HG02759 (cell line): ENCODE measurements at regions not wholly inside any gene's neighbourhood (a gene's known extent, or its start where the extent isn't known, plus 50 kb on each side); places are given as distances from the start of the nearest gene placed in this dataset.
"Not testable (repeated sequence)": the region's sequence is repeated elsewhere in the genome, so short reads cannot be mapped to it uniquely, and the experiment has no call there.

Source experiments
- ATAC-seq: cut with Tn5 transposase; IDR thresholded peaks from one replicate; pipeline ENCODE4 v1.9.1; 2021; ENCODE audit warnings: mild to moderate bottlenecking, moderate library complexity; ENCODE audit not compliant: unreplicated experiment

DNA sequence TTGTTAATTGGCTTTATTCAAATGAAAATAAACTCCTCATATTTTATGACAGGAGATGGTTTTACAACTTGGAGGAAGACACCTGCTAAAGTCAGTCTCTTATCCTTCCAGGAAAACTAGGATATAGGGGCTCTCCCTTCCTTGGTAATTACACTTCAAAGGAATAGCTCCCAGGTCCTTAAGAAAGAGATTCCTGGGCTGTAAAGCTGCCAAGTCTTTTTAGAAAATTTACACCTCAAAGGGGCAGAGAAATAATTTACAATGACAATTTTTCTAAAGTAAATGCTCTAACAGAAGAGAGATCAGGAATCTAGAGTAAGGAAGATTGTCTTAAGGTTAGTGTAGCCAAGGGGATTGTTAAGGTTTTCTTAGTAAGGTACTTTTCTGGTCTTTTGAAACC is 1359.0 kb downstream of the OLFM4 start:
- ATAC-seq = no peak

DNA sequence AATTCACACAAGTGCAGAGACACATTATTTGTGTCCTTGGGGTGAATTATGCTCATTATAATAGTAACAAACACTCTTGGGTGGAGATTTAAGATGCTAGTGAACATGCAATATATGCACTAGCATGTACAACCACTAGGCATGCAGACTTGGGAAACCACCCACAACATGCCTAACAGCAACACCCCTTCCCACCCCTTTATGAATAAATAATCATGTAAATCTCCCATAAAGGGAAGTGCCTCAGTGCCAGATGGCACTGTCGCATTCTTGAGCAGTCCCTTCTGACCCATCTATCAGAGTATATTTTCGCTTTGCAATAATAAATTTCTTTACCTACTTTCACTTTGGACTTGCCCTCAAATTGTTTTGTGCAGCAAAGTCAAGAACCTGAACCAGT is 1362.2 kb downstream of the OLFM4 start:
- no peak for ATAC-seq

DNA sequence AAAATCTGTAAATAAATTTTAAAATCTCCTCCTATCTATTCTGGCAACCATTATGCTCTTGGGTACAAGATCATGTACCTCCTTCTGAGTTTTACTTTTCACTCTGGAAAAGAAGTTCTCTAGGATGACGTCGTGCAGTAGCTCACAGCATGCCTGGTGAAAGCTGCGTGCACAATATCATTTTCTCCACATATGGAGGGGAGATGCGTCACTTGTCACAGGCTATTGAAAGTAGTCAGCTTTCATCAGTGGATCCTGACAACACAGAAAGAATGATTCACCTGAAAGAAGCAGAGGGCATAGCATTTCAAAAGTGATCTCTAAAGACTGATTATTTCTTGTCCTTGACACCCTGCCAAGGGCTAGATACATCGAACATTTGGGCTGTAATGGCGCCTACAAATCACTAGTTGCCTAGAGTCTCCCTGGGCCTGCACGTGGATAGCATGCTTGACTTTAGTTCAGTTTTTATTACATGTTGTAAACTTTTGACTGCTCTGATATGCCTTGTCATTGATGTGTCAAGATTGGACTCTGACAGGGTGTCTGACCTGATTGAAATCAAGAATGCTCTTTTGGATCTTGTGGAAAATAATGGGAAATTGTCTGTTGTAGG is 1365.6 kb downstream of the OLFM4 start:
- no peak for ATAC-seq

DNA sequence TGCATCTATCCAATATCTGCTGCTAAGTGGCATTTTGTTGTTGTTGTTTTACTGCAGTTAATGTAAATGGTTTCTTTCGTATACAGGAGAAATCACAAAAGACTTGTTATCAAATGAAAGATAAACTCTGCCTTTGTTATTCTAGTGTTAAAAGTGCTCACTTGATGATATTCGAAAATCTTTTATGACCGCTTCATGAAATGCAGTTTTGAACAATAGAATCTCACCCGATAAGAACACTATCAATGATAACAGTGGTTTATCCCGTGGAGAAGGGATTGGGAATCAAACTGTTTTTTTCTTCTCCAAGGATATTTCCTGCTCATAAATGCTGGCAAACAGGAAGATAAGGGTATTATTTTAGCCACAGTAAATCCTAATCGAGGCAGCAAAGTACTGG is 1366.3 kb downstream of the OLFM4 start:
- ATAC-seq = no peak

DNA sequence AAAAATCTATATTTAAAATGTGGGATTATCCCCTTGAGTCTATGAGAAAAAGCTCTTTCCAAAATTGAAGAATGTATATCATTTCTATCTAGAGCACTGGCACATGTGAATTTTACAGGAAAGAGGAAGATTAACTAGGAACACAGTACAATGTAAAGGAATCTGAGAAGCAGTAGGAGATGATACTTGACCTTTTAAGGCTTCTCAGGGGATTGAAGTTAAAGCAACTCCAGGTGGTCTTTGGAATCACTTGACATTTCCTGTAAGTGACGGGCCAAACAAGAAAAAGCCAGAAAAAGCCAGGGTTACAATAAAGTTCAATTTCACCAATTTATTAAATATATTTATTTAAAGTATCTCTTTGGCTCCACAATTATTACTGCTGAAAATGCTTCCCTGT is 1373.9 kb downstream of the OLFM4 start:
- no peak for ATAC-seq

DNA sequence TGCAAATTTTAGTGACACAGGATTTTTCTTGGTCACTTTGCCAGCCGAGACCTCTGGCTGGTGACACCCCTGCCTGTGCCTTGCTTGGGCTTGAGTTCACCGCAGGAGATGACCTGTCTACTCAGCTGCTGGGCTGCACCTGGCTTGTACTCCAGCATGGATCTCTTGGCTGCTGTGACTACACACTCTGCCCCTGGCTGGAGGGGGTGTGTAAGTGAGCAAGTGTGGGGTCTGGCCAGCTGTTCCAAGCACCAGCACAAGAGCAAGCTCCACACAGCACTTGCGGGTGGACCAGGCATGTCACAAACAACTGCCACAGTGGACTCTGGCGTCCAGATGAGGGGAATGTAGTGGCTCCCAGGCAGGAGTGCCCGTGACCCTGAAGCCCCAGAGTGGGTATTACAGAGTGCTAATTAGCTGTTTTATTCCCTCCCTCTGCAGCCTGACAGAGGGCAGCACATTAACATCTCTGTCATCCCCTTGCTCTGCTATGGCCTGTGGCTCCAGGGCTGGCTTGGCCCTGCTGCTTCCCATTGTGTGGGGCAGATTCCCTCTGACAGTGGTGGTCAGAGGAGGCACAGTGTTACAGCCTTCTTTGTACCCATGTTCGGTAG is 1387.2 kb downstream of the OLFM4 start:
- ATAC-seq = no peak

DNA sequence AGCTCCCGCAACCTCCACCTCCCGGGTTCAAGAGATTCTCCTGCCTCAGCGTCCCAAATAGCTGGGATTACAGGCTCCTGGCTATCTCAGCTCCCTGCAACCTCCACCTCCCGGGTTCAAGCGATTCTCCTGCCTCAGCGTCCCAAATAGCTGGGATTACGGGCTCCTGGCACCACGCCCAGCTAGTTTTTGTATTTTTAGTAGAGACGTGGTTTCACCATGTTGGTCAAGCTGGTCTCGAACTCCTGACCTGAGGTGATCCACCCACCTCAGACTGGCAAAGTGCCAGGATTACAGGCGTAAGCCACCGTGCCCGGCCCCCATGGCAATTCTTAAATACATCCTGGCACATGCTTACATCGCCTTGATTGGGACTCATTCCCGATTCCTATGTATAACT is 1394.3 kb downstream of the OLFM4 start:
- not testable (repeated sequence) for ATAC-seq

DNA sequence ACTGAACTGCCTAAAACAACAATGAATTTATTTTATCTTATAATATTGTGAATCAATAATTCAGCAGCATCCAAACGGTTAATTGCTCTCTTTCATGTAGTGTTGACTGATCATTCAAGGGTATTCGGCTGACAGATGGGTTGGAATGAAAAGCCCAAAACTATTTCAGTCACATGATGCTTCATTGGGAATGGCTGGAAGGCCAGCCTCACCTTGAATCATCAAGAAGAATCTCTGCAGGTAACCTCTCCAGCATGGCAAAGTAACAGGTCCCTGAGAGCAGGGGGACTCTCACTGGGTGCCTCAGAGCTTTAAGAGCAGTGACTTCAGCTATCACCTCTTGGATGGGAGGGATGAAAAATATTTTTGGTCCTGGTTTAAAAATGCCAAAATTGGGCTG is 1395.7 kb downstream of the OLFM4 start:
- no peak for ATAC-seq

DNA sequence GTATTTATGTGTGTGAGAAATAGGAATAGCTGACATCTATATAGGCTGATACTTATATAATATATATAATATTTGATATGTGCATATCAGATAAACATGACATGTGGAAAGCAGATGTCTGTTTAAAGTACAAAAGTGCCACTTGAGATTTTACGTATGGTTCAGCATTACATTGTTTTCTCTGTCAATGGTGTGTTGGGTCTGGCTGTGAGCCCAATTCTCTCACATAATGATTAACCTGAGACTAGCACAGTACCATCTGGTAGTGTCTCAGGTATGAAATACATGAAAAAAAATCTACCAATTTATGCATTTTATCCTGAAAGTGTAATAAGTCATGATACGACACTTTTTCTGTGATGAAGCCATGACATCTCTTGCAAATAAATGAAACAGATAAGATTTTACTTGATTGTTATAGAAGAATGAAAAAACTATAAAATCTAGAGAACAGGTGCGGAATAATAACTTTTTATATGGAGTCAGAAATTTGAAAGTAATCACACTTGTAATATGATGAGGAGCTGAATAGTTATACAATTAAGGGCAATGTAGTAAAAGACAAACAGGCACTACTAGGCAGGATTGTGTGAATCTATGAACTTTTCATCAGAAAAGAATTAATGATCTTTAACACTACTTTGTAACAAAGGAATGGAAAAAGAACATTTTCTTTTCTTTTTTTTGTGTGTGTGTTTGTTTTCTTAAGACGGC is 1405.0 kb downstream of the OLFM4 start:
- no peak for ATAC-seq

DNA sequence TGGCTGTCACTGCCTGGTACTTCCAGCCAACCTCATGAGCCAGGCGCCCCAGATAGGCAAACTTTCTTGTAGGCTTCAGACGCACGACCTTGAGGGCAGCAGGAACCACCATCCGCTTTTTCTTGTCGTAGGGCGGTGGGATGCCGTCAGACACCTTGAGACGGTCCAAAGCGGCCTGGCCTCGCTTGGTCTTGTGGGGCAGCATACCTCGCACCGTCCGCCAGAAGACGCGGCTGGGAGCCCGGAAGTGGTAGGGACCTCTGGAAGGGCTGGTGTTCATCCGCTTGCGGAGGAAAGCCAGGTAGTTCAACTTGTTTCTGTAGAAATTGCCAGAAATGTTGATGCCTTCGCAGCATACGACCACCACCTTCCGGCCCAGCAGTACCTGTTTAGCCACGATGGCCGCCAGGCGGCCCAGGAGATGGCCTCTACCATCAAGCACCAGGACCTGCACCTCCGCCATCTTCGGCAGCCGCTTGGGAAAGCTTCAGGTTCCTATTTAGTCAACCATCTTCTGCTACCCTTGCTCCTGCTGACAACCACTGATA is 1412.3 kb downstream of the OLFM4 start:
- not testable (repeated sequence) for ATAC-seq

DNA sequence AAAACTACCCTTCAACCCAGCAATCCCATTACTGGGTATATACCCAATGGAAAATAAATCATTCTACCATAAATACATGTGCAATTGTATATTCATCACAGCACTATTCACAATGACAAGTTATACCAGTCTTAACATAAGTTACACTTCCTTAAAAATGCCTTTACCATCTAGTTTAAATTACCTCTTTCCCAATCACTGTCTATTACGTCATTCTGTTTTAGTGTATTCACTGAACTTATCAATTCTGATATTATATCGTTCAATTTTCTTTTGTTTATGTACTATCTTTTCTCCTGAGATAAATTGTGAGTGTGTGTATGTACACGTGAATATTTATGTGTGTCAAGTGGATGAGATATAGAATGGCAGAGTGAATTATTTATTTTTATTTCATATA is 1416.8 kb downstream of the OLFM4 start:
- no peak for ATAC-seq

DNA sequence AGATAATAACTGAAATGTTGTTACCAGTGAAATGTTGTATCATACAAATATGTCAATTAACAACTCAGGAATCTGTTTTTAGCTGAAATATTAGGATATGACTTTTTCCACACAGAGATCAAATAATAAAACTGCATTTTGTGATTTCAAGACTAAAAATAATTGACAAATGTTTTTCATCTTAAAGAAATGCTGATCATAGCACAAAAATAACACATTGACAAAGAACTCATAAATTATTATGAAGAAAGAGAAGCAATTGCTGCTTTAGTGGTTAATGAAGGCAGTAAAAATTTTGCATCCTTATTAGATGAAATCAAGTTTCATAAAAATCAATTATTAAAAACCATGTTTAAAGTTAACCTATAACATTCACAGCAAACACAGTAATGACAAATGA is 1417.3 kb downstream of the OLFM4 start:
- ATAC-seq = no peak

DNA sequence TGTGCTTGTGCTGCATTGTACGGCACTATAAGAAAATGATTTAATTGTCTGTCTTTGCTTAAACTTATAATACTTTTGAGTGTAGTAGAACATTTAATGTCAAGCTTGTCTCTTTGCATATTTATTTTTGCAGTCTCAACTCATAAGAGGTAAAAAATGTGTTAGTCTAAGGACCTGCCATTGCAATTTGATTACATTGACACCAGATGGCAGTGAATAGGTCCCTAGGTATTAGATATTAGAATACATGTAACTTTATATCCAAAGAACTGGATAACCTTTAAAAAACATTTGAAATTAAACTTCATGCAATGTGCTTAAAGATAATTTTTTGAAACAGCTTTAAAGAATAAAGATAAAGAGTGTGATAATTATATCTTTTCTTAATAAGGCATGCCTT is 1421.3 kb downstream of the OLFM4 start:
- no peak for ATAC-seq

DNA sequence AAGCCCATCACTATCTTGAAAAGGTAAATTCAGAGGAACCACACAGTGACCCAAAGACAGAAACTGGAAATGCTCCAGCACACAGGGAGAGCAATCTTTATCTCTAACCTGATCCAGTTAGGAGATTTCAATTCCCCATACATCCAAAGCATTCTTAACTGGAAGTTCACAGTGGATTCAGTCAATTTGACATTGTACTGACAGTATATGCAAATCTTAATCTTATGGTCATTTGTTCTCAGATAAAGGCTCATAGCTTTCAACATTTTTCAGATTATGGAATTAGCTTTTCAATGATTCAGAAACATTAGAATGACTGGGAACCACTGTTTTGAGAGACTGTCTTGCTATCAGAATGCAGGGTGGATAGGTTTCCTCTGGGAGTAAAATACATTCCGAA is 1455.6 kb downstream of the OLFM4 start:
- no peak for ATAC-seq

DNA sequence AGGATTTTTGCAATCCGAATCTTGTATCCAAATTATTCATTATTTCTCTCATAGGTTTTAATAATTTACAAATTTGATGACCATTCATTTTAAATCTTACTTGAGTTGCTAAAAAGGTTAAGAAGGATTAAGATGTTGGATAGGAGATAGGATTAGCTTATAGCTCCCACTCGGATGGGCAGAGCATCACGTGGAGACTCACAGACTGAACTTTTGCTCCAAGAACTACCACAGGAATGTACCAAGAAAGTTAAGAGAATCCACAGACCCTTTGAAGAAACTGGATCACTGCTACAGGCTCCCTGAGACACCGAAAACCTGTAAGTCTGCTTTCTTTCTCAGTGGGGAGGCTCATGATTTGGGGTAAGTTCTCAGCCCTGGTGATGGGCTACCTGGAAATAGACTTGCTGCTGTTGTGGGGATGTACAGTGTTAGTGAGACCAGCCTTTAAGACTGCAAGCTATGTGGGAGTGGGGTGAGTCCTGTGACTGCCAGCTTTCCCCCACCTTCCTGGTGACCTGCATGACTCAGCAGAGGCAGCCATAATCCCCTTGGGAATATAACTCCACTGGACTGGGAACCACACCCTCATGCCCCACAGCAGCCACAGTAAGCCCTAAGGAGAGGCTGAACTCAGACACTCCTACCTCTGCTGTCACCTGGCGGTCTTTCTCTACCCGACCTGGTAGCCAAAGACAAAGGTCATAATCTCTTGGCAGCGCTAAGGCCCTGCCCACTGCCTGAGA is 1458.0 kb downstream of the OLFM4 start:
- no peak for ATAC-seq

DNA sequence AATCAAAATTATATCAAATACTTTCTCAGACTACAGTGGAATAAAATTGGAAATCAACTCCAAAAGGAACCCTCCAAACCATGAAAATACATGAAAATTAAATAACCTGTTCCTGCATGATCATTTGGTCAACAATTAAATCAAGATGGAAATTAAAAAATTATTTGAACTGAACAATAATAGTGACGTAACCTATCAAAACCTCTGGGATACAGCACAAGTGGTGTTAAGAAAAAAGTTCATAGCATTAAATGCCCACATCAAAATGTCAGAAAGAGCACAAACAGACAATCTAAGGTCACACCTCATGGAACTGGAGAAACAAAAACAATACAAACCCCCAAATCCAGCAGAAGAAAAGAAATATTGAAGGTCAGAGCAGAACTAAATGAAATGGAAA is 1460.7 kb downstream of the OLFM4 start:
- no peak for ATAC-seq

DNA sequence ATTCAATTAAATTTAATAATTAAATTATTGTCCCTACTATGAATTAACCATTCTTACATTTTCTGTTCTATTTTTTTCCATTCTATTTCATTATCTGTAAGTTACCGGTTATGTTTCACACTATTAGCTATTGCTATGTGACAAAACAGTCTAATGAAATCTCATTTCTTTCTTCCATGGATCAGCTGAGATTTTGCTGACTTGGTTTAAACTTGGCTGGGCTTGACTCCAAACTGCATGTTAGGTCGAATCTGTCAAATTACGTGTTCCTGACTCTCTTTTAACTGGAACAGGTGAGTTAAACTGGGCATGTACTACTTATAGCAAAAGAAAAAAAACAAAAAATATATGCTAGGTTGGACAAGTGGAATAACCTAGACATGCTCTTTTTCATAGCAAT is 1464.4 kb downstream of the OLFM4 start:
- no peak for ATAC-seq

DNA sequence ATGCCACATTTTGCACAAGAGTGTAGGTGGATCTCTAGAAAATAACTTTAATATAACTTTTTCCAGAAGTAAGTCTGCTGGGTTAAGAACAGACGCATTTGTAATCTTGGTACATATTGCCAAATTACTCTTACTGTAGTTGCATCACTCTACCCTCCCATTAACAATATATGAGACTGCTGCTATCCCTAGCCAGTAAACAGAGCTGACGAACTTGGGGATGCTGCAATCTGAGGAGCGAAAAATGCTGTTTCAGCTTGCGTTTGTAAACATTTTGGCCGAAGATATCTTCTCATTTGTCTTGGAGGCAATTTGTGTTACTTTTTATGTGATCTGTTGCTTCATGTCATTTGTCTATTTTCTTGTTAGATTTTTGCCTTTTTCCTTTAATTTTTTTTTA is 1482.8 kb downstream of the OLFM4 start:
- ATAC-seq = no peak

DNA sequence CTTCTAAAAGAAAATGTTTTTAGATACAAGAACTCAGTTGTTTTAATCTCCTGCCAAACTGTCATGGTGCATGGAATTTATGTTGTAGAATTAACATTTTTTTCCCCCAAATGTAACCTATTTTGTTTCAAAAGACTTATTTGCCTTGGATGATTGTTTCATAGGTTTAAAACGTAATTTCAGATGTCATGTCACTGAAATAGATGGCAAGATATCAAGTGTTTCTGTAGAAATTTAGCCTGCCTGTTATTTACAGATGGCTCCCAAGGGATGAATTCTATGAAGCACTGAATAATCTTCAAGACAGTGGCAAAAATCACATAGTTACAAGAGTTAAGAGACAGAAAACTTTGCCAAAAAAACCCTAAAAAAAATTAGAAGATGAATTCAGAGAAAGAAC is 1484.6 kb downstream of the OLFM4 start:
- no peak for ATAC-seq

DNA sequence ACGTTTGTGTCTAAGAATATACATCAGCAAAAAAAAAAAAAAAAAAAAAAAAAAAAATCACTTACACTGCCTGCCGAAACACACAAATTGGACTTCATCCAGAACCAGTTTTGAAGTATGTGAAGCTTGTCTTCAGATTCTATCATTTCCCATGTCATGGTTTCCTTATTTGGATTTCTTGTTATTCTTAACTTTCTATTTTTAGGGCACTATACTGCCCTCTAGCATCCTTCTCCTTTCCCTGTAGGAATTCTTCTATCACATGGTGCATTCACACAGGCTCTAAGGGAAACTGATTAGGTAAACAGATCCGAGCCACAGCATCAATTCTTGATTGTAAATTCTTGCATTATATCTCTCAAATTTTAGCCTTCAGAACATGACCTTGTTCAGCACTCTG is 1507.5 kb downstream of the OLFM4 start:
- ATAC-seq = no peak

DNA sequence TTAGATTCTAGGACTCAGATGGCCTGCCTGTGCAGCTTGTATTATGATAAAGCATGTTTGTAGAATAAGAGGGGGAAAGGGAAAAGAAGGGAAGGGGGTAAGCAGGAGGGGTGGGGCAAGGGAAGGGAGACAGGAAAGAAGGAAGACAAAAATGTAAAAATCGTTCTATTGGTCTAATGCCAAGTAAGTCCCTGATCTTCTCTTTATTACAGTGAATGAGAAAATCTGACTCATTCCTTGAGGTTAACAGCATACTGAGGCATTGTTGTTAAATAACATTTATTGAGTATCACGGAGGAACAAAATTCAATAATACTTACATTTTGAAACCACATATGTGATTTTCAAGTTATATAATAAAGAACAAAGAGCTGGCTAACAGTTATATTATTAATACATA is 1534.7 kb downstream of the OLFM4 start:
- no peak for ATAC-seq

DNA sequence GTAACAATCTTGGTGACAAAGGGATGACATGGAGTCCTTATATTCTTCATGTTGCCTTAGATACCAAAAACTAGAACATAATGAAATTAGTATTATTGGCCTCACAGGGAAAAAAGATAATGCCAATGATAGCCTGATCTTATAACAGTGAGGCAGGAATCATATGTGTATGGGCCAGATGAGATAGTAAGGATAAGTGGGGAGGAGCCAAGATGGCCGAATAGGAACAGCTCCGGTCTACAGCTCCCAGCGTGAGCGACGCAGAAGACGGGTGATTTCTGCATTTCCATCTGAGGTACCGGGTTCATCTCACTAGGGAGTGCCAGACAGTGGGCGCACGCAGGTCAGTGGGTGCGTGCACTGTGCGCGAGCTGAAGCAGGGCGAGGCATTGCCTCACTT is 1543.4 kb downstream of the OLFM4 start:
- not testable (repeated sequence) for ATAC-seq
